A549 (cell line): ENCODE measurements at regions not wholly inside any gene's neighbourhood (a gene's known extent, or its start where the extent isn't known, plus 50 kb on each side); places are given as distances from the start of the nearest gene placed in this dataset.

Source experiments
- ATAC-seq, 2 experiments: fragments of 200-7000 bp in 1 of 2; fragments of >200 bp in 1 of 2; cut with Nextera tagmentation in 1 of 2; cut with Tn5 transposase in 1 of 2; 3 replicates each; pipeline versions ENCODE4 v1.8.0 to v1.9.1; 2018 to 2020; ENCODE audit warnings: mild to moderate bottlenecking in 1 of 2, moderate library complexity in 1 of 2
- CTCF ChIA-PET: fragments of 300-600 bp; sonication (Branson Sonifier 250); formaldehyde crosslinking; extraction: SDS; loops from one replicate; lab custom pipeline; 2021; ENCODE audit warnings: antibody characterized with exemption, inconsistent platforms; lab: Yijun Ruan, JAX
- POLR2A ChIA-PET: fragments of 350-600 bp; formaldehyde crosslinking; extraction: SDS; loops from one replicate; lab custom pipeline; 2021; ENCODE audit warnings: antibody characterized with exemption, inconsistent platforms; lab: Yijun Ruan, JAX
- DNase-seq, 2 experiments: peaks; one replicate each; pipeline versions ENCODE4 v3.0.0 to v3.0.0-alpha.2; 2011 to 2016; ENCODE audit warnings: low read depth in 1 of 2, low spot score in 1 of 2
- FAIRE-seq: peaks from 2 replicates; lab custom pipeline; 2011; peaks lifted over from hg19 to GRCh38; lab: Jason Lieb, UNC
- H3K27ac ChIP-seq, 2 experiments: fragments of >200 bp; sonication (Bioruptor Twin); formaldehyde crosslinking; 3 replicates each; pipeline ENCODE4 v1.5.1; 2016 to 2017
- H3K4me1 ChIP-seq: fragments of >200 bp; sonication (Bioruptor Twin); formaldehyde crosslinking; 3 replicates; pipeline ENCODE4 v1.6.1; 2016
- H3K4me2 ChIP-seq: fragments of >200 bp; sonication (Bioruptor Twin); formaldehyde crosslinking; 3 replicates; pipeline ENCODE4 v1.6.1; 2016
- H3K4me3 ChIP-seq: fragments of >200 bp; sonication (Bioruptor Twin); formaldehyde crosslinking; 3 replicates; pipeline ENCODE4 v1.5.1; 2016
- H3K9me3 ChIP-seq: fragments of >200 bp; sonication (Bioruptor Twin); formaldehyde crosslinking; 3 replicates; pipeline ENCODE4 v1.6.1; 2016
- CBX2 ChIP-seq: fragments of 200-600 bp; sonication (generic); IDR thresholded peaks from 2 replicates; pipeline ENCODE4 v1.6.1; 2016; ENCODE audit warnings: low read depth, mild to moderate bottlenecking, borderline replicate concordance
- CBX8 ChIP-seq: fragments of 200-600 bp; sonication (generic); IDR thresholded peaks from 2 replicates; pipeline ENCODE4 v1.6.1; 2016
- EP300 ChIP-seq, 2 experiments: fragments of >200 bp; sonication (Bioruptor Twin); formaldehyde crosslinking; IDR thresholded peaks; 2 replicates in 1 of 2; 3 replicates in 1 of 2; pipeline ENCODE4 v1.6.1; 2016 to 2017
- ESRRA ChIP-seq: fragments of 150-350 bp; IDR thresholded peaks from 2 replicates; pipeline ENCODE4 v1.6.1; 2014; ENCODE audit warnings: mild to moderate bottlenecking, low read length, borderline replicate concordance
- FOXS1 ChIP-seq: fragments of 250-450 bp; sonication (Bioruptor Pico); IDR thresholded peaks from 2 replicates; pipeline ENCODE4 v1.5.0; 2020; ENCODE audit warnings: mild to moderate bottlenecking, moderate library complexity
- HDAC2 ChIP-seq: fragments of 200-600 bp; sonication (generic); IDR thresholded peaks from 2 replicates; pipeline ENCODE4 v1.6.1; 2016
- HOXB13 ChIP-seq: fragments of 250-450 bp; sonication (Bioruptor Pico); IDR thresholded peaks from 2 replicates; pipeline ENCODE4 v1.5.0; 2020; ENCODE audit warnings: low read depth, mild to moderate bottlenecking, moderate library complexity
- JUNB ChIP-seq: fragments of >200 bp; sonication (Bioruptor Twin); formaldehyde crosslinking; IDR thresholded peaks from 2 replicates; pipeline ENCODE4 v1.6.1; 2016
- KDM5A ChIP-seq: fragments of 200-600 bp; sonication (generic); IDR thresholded peaks from 2 replicates; pipeline ENCODE4 v1.6.1; 2016; ENCODE audit warnings: antibody characterized with exemption, mild to moderate bottlenecking
- MAFK ChIP-seq: fragments of 450-650 bp; IDR thresholded peaks from 2 replicates; pipeline ENCODE4 v1.6.1; 2014; ENCODE audit not compliant: partially characterized antibody
- MYC ChIP-seq: IDR thresholded peaks from 2 replicates; pipeline ENCODE4 v1.6.1; 2012; ENCODE audit warnings: mild to moderate bottlenecking, inconsistent platforms, low read length, improper control_type of control experiment, borderline replicate concordance
- NR3C1 ChIP-seq: fragments of >200 bp; sonication (Bioruptor Twin); formaldehyde crosslinking; IDR thresholded peaks from 3 replicates; pipeline ENCODE4 v1.6.1; 2017
- POLR2A ChIP-seq: IDR thresholded peaks from 2 replicates; pipeline ENCODE4 v1.6.1; 2012; ENCODE audit warnings: mild to moderate bottlenecking, low read length
- POLR2AphosphoS2 ChIP-seq: conservative IDR thresholded peaks from 2 replicates; pipeline ENCODE4 v1.6.1; 2012; ENCODE audit warnings: low read length, improper control_type of control experiment, inconsistent platforms
- RAD21 ChIP-seq, 2 experiments: fragments of >200 bp in 1 of 2; sonication (Bioruptor Twin) in 1 of 2; formaldehyde crosslinking in 1 of 2; IDR thresholded peaks in 1 of 2; conservative IDR thresholded peaks in 1 of 2; 2 replicates in 1 of 2; 3 replicates in 1 of 2; pipeline ENCODE4 v1.6.1; 2012 to 2018; ENCODE audit warnings: inconsistent platforms in 1 of 2
- RNF2 ChIP-seq: fragments of 200-600 bp; sonication (generic); IDR thresholded peaks from 2 replicates; pipeline ENCODE4 v1.6.1; 2016; ENCODE audit warnings: low read depth, mild to moderate bottlenecking, antibody characterized with exemption, moderate library complexity, borderline replicate concordance
- ZC3H11A ChIP-seq: fragments of 450-650 bp; IDR thresholded peaks from 2 replicates; pipeline ENCODE4 v1.6.1; 2014; ENCODE audit warnings: antibody characterized with exemption, mild to moderate bottlenecking
- ZNF302 ChIP-seq: fragments of 250-450 bp; sonication (Bioruptor Pico); IDR thresholded peaks from 2 replicates; pipeline ENCODE4 v1.9.0; 2021; ENCODE audit warnings: inconsistent platforms, mild to moderate bottlenecking, moderate library complexity
- WGBS: methylation state at CpG from one replicate; pipeline ENCODE4 v1.1.6; 2017; ENCODE audit errors: missing lambda C conversion rate; 5-methylcytosine and 5-hydroxymethylcytosine counted together
- TF ChIP-seq, protein P1 (sequence below): fragments of >200 bp; sonication (Bioruptor Twin); formaldehyde crosslinking; IDR thresholded peaks from 2 replicates; pipeline ENCODE4 v1.6.1; 2016
- TF ChIP-seq, protein P2 (sequence below): fragments of 250-450 bp; sonication (Bioruptor Pico); IDR thresholded peaks from 2 replicates; pipeline ENCODE4 v1.5.0; 2021; ENCODE audit warnings: mild to moderate bottlenecking, moderate library complexity, borderline replicate concordance
- TF ChIP-seq, protein P3 (sequence below): fragments of 200-600 bp; sonication (generic); IDR thresholded peaks from 2 replicates; pipeline ENCODE4 v1.6.1; 2016; ENCODE audit warnings: antibody characterized with exemption, mild to moderate bottlenecking, moderate library complexity
- TF ChIP-seq, protein P4 (sequence below): fragments of 150-350 bp; IDR thresholded peaks from 2 replicates; pipeline ENCODE4 v1.6.1; 2014; ENCODE audit warnings: low read depth, mild to moderate bottlenecking, low read length
- TF ChIP-seq, protein P5 (sequence below): fragments of >200 bp; sonication (Bioruptor Twin); formaldehyde crosslinking; IDR thresholded peaks from 3 replicates; pipeline ENCODE4 v1.5.1; 2016
- TF ChIP-seq, protein P6 (sequence below): fragments of 250-450 bp; sonication (Bioruptor Pico); IDR thresholded peaks from 2 replicates; pipeline ENCODE4 v1.5.0; 2020; ENCODE audit warnings: low read depth, mild to moderate bottlenecking, moderate library complexity

DNA sequence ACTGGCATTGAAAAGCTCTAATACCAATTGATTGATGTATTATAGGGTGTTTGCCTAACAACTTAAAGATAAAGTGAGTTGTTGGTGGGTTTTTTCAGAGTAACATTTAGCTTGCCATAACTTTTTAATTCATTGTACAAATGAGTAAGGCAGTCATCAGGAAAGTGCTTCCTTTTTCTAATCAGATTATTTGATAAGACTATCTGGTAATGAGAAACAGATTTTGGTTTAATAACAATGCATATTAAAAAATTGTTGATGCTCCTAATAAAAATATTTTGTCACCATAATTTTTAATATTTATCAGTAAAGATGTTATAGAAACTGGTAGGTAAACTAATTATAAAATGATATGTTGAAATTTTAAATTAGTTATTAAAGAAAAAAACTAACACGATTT lies 51.3 kb downstream of the BLTP1 start:
- no peaks in the 10 kb centered on the region for H3K4me1 ChIP-seq
- FAIRE-seq, result no peak
- WGBS, result 84% methylated on average over 1 of the region's 1 CpG
- no peaks in the 10 kb centered on the region for H3K9me3 ChIP-seq
- ChIA-PET CTCF (interaction anchor here (1.0 kb wide), 1 partner anchor 16 kb away, joined by 3 read pairs; no protein-coding TSS in a partner anchor), POLR2A (no interaction called here)
- DNase-seq, result no peak
- no peak for ATAC-seq
- no peak overlapping the region for H3K4me3 ChIP-seq
- H3K4me2 ChIP-seq, result no peak overlapping the region
- H3K27ac ChIP-seq, result no peak overlapping the region
- TF ChIP-seq, protein P1, sequence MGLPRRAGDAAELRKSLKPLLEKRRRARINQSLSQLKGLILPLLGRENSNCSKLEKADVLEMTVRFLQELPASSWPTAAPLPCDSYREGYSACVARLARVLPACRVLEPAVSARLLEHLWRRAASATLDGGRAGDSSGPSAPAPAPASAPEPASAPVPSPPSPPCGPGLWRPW, result no peak
- TF ChIP-seq, protein P2, sequence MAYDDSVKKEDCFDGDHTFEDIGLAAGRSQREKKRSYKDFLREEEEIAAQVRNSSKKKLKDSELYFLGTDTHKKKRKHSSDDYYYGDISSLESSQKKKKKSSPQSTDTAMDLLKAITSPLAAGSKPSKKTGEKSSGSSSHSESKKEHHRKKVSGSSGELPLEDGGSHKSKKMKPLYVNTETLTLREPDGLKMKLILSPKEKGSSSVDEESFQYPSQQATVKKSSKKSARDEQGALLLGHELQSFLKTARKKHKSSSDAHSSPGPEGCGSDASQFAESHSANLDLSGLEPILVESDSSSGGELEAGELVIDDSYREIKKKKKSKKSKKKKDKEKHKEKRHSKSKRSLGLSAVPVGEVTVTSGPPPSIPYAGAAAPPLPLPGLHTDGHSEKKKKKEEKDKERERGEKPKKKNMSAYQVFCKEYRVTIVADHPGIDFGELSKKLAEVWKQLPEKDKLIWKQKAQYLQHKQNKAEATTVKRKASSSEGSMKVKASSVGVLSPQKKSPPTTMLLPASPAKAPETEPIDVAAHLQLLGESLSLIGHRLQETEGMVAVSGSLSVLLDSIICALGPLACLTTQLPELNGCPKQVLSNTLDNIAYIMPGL (CRISPR knock-in tag), result no peak
- TF ChIP-seq MYC (no peak), CBX8 (no peak), RAD21 (conservative IDR thresholded peaks at IDR 0.05 in 1 of 2, IDR thresholded peaks at IDR 0.05 in 1 of 2) (no peak)
- TF ChIP-seq, protein P3, sequence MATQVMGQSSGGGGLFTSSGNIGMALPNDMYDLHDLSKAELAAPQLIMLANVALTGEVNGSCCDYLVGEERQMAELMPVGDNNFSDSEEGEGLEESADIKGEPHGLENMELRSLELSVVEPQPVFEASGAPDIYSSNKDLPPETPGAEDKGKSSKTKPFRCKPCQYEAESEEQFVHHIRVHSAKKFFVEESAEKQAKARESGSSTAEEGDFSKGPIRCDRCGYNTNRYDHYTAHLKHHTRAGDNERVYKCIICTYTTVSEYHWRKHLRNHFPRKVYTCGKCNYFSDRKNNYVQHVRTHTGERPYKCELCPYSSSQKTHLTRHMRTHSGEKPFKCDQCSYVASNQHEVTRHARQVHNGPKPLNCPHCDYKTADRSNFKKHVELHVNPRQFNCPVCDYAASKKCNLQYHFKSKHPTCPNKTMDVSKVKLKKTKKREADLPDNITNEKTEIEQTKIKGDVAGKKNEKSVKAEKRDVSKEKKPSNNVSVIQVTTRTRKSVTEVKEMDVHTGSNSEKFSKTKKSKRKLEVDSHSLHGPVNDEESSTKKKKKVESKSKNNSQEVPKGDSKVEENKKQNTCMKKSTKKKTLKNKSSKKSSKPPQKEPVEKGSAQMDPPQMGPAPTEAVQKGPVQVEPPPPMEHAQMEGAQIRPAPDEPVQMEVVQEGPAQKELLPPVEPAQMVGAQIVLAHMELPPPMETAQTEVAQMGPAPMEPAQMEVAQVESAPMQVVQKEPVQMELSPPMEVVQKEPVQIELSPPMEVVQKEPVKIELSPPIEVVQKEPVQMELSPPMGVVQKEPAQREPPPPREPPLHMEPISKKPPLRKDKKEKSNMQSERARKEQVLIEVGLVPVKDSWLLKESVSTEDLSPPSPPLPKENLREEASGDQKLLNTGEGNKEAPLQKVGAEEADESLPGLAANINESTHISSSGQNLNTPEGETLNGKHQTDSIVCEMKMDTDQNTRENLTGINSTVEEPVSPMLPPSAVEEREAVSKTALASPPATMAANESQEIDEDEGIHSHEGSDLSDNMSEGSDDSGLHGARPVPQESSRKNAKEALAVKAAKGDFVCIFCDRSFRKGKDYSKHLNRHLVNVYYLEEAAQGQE, result no peak
- TF ChIP-seq, protein P4, sequence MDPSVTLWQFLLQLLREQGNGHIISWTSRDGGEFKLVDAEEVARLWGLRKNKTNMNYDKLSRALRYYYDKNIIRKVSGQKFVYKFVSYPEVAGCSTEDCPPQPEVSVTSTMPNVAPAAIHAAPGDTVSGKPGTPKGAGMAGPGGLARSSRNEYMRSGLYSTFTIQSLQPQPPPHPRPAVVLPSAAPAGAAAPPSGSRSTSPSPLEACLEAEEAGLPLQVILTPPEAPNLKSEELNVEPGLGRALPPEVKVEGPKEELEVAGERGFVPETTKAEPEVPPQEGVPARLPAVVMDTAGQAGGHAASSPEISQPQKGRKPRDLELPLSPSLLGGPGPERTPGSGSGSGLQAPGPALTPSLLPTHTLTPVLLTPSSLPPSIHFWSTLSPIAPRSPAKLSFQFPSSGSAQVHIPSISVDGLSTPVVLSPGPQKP, result no peak

DNA sequence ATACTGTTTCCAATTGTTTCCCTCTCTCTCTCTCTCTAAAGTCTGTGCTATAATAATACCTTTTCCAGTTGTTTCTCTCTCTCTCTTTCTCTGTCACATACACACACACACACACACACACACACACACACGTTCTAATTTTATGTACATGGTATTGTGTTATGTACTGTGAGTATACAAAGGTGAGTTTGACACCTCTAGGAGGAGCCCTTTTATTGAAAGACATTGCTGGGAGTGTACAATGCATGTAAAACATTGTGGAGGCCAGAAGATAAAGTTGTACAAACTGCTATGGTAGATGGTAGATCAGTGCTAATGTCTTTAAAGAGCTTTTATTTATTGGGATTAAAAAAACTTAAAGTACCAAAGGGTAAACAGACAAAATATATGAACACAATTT lies 53.6 kb downstream of the BLTP1 start:
- Histone ChIP-seq H3K4me2 (no peak overlapping the region), H3K4me3 (no peak overlapping the region)
- ATAC-seq, result peak in 1 of 2 experiments; percentile 56; a peak in 2 of 6 replicates
- CTCF ChIA-PET, result no interaction called here
- TF ChIP-seq ESRRA (no peak), ZNF302 (CRISPR knock-in tag) (no peak), MYC (no peak), RAD21 (conservative IDR thresholded peaks at IDR 0.05 in 1 of 2, IDR thresholded peaks at IDR 0.05 in 1 of 2) (peak in 1 of 2 experiments; percentile 7; a peak in 1 of 5 replicates), ZC3H11A (no peak), POLR2A (no peak)
- TF ChIP-seq, protein P5, sequence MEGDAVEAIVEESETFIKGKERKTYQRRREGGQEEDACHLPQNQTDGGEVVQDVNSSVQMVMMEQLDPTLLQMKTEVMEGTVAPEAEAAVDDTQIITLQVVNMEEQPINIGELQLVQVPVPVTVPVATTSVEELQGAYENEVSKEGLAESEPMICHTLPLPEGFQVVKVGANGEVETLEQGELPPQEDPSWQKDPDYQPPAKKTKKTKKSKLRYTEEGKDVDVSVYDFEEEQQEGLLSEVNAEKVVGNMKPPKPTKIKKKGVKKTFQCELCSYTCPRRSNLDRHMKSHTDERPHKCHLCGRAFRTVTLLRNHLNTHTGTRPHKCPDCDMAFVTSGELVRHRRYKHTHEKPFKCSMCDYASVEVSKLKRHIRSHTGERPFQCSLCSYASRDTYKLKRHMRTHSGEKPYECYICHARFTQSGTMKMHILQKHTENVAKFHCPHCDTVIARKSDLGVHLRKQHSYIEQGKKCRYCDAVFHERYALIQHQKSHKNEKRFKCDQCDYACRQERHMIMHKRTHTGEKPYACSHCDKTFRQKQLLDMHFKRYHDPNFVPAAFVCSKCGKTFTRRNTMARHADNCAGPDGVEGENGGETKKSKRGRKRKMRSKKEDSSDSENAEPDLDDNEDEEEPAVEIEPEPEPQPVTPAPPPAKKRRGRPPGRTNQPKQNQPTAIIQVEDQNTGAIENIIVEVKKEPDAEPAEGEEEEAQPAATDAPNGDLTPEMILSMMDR, result 0 out of 3 replicates have a peak, but pooled peaks have one; percentile 8
- TF ChIP-seq, all 56 proteins: peak for 2
- WGBS, result 36% methylated on average over 1 of the region's 1 CpG
- DNase-seq (peak in 1 of 2 experiments; percentile 10), FAIRE-seq (no peak)
- POLR2A ChIA-PET, result no interaction called here
- no peaks in the 10 kb centered on the region for H3K4me1 ChIP-seq
- H3K9me3 ChIP-seq, result no peaks in the 10 kb centered on the region
- H3K27ac ChIP-seq, result no peak overlapping the region

DNA sequence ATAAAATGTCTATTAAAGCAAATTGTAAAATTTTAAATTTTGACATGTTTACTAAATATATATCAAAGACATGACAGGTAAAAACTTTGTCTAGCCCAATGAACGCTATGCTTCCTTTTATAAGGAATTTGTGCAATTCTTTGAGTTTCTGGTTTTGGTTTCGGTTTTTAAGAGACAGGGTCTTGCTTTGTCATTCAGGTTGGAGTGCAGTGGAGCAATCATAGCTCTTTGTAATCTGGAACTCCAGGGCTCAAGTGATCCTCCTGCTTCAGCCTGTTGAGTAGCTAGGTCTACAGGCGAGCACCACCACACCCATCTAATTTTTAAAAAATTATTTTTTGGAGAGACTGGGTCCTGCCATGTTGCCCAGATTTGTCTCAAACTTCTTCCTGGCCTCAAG lies 60.7 kb downstream of the BLTP1 start:
- H3K9me3 ChIP-seq, result no peaks in the 10 kb centered on the region
- DNase-seq (no peak), ATAC-seq (no peak), FAIRE-seq (no peak)
- no peak overlapping the region for H3K27ac ChIP-seq
- H3K4me1 ChIP-seq, result no peaks in the 10 kb centered on the region
- no peak overlapping the region for H3K4me2 ChIP-seq
- POLR2A ChIA-PET, result no interaction called here
- WGBS, result 88% methylated on average over 3 of the region's 3 CpGs
- no peak overlapping the region for H3K4me3 ChIP-seq
- CTCF ChIA-PET, result no interaction called here
- TF ChIP-seq HOXB13 (CRISPR knock-in tag) (no peak), CBX2 (no peak), KDM5A (no peak), ZNF302 (CRISPR knock-in tag) (no peak), EP300 (IDR thresholded peaks at IDR 0.05) (no peak), HDAC2 (no peak), NR3C1 (no peak), POLR2AphosphoS2 (no peak), JUNB (no peak), MAFK (no peak), FOXS1 (no peak), RNF2 (no peak)
- TF ChIP-seq, protein P6, sequence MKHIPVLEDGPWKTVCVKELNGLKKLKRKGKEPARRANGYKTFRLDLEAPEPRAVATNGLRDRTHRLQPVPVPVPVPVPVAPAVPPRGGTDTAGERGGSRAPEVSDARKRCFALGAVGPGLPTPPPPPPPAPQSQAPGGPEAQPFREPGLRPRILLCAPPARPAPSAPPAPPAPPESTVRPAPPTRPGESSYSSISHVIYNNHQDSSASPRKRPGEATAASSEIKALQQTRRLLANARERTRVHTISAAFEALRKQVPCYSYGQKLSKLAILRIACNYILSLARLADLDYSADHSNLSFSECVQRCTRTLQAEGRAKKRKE, result no peak
